ENCODE measurements at regions not wholly inside any gene's neighbourhood (a gene's known extent, or its start where the extent isn't known, plus 50 kb on each side); places are given as distances from the start of the nearest gene placed in this dataset.
"Not testable (repeated sequence)": the region's sequence is repeated elsewhere in the genome, so short reads cannot be mapped to it uniquely, and the experiment has no call there.

GRCh38 chr3:90087703-90088102 lies 980.3 kb downstream of the EPHA3 start:
- DNase-seq: no peak

- peak; percentile 66 for DNase-seq
Observed at GRCh38 chr3:90091549-90091948, 984.1 kb downstream of the EPHA3 start.

GRCh38 chr3:90092994-90093393 lies 985.6 kb downstream of the EPHA3 start:
- DNase-seq: peak; percentile 41

GRCh38 chr3:90095811-90096210 lies 988.4 kb downstream of the EPHA3 start:
- no peak for DNase-seq

- DNase-seq: no peak
Observed at GRCh38 chr3:90099493-90099892, 992.1 kb downstream of the EPHA3 start.

- DNase-seq: no peak
Observed at GRCh38 chr3:90102146-90102545, 994.7 kb downstream of the EPHA3 start.

- no peak for DNase-seq
Observed at GRCh38 chr3:90121326-90121725, 1013.9 kb downstream of the EPHA3 start.

GRCh38 chr3:90128391-90128790 lies 1021.0 kb downstream of the EPHA3 start:
- no peak for DNase-seq

- DNase-seq: no peak
Observed at GRCh38 chr3:90129730-90130129, 1022.3 kb downstream of the EPHA3 start.

- no peak for DNase-seq
Observed at GRCh38 chr3:90132197-90132596, 1024.8 kb downstream of the EPHA3 start.

- no peak for DNase-seq
Observed at GRCh38 chr3:90134090-90134489, 1026.7 kb downstream of the EPHA3 start.

GRCh38 chr3:90136456-90137191 lies 1029.2 kb downstream of the EPHA3 start:
- DNase-seq: no peak

- DNase-seq: no peak
Observed at GRCh38 chr3:90145094-90145860, 1037.9 kb downstream of the EPHA3 start.

- DNase-seq: no peak
Observed at GRCh38 chr3:90180096-90180495, 1072.7 kb downstream of the EPHA3 start.

- DNase-seq: no peak
Observed at GRCh38 chr3:90180543-90180942, 1073.1 kb downstream of the EPHA3 start.

GRCh38 chr3:90182291-90182976 lies 1075.0 kb downstream of the EPHA3 start:
- peak; percentile 22 for DNase-seq

- no peak for DNase-seq
Observed at GRCh38 chr3:90184861-90185260, 1077.4 kb downstream of the EPHA3 start.

- not testable (repeated sequence) for DNase-seq
Observed at GRCh38 chr3:90197383-90197782, 1090.0 kb downstream of the EPHA3 start.

GRCh38 chr3:90202931-90203330 lies 1095.5 kb downstream of the EPHA3 start:
- DNase-seq: not testable (repeated sequence)

GRCh38 chr3:90206482-90206881 lies 1099.1 kb downstream of the EPHA3 start:
- not testable (repeated sequence) for DNase-seq

- not testable (repeated sequence) for DNase-seq
Observed at GRCh38 chr3:90207353-90208097, 1100.1 kb downstream of the EPHA3 start.

GRCh38 chr3:90221900-90222299 lies 1114.5 kb downstream of the EPHA3 start:
- no peak for DNase-seq

- DNase-seq: no peak
Observed at GRCh38 chr3:90241481-90241880, 1134.1 kb downstream of the EPHA3 start.
